ENCODE measurements at regions not wholly inside any gene's neighbourhood (a gene's known extent, or its start where the extent isn't known, plus 50 kb on each side); places are given as distances from the start of the nearest gene placed in this dataset.

GRCh38 chr2:183219888-183220287 lies 95.6 kb downstream of the NUP35 start:
- in situ Hi-C loops (cut with MboI) = no loop called here
- POLR2A ChIA-PET = interaction anchor here (0.6 kb wide), 1 partner anchor 1147 kb away, joined by 3 read pairs; no protein-coding TSS in a partner anchor

More at GRCh38 chr2:183219888-183220287, 95.6 kb downstream of the NUP35 start:
- no peak for DNase-seq (ENCODE audit: extremely low read depth in 1 of 4, low spot score in 3 of 4)
- H3K27ac ChIP-seq (ENCODE audit: extremely low read depth, low read depth, low read length) = no peak overlapping the region
- WGBS (ENCODE audit: insufficient coverage, low coverage, missing lambda C conversion rate) = 77% methylated on average over 3 of the region's 3 CpGs
- CTCF ChIA-PET (ENCODE audit: low intra/inter-chr PET ratio) = no interaction called here
- H3K27me3 ChIP-seq (ENCODE audit: control insufficient read depth in 2 of 2, insufficient read depth in 2 of 2, low read length in 2 of 2) = no peaks in the 10 kb centered on the region
- intact Hi-C loops (cut with micrococcal nuclease) = no loop called here
- H3K36me3 ChIP-seq (ENCODE audit: control insufficient read depth, insufficient read depth, low read length) = no peaks in the 10 kb centered on the region
- no peak overlapping the region for H2AFZ ChIP-seq (ENCODE audit: low read depth, low read length)
- no peak overlapping the region for H3K9ac ChIP-seq (ENCODE audit: insufficient read depth in 1 of 2, low read depth in 2 of 2, low read length in 2 of 2)
- TF ChIP-seq ZNF696 (CRISPR knock-in tag; conservative IDR thresholded peaks at IDR 0.05) (no peak), ILF3 (IDR thresholded peaks at IDR 0.05; ENCODE audit: borderline replicate concordance) (no peak), PYGO2 (tag; IDR thresholded peaks at IDR 0.05) (no peak), SAP30 (IDR thresholded peaks at IDR 0.05; ENCODE audit: borderline replicate concordance, insufficient read depth, low read depth, low read length, poor library complexity, severe bottlenecking) (no peak), TSC22D4 (tag; IDR thresholded peaks at IDR 0.05) (no peak), ELF2 (CRISPR knock-in tag; IDR thresholded peaks at IDR 0.05) (no peak)
- TF ChIP-seq, protein P1, sequence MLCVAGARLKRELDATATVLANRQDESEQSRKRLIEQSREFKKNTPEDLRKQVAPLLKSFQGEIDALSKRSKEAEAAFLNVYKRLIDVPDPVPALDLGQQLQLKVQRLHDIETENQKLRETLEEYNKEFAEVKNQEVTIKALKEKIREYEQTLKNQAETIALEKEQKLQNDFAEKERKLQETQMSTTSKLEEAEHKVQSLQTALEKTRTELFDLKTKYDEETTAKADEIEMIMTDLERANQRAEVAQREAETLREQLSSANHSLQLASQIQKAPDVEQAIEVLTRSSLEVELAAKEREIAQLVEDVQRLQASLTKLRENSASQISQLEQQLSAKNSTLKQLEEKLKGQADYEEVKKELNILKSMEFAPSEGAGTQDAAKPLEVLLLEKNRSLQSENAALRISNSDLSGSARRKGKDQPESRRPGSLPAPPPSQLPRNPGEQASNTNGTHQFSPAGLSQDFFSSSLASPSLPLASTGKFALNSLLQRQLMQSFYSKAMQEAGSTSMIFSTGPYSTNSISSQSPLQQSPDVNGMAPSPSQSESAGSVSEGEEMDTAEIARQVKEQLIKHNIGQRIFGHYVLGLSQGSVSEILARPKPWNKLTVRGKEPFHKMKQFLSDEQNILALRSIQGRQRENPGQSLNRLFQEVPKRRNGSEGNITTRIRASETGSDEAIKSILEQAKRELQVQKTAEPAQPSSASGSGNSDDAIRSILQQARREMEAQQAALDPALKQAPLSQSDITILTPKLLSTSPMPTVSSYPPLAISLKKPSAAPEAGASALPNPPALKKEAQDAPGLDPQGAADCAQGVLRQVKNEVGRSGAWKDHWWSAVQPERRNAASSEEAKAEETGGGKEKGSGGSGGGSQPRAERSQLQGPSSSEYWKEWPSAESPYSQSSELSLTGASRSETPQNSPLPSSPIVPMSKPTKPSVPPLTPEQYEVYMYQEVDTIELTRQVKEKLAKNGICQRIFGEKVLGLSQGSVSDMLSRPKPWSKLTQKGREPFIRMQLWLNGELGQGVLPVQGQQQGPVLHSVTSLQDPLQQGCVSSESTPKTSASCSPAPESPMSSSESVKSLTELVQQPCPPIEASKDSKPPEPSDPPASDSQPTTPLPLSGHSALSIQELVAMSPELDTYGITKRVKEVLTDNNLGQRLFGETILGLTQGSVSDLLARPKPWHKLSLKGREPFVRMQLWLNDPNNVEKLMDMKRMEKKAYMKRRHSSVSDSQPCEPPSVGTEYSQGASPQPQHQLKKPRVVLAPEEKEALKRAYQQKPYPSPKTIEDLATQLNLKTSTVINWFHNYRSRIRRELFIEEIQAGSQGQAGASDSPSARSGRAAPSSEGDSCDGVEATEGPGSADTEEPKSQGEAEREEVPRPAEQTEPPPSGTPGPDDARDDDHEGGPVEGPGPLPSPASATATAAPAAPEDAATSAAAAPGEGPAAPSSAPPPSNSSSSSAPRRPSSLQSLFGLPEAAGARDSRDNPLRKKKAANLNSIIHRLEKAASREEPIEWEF (CRISPR knock-in tag; IDR thresholded peaks at IDR 0.05) = no peak
- no peak overlapping the region for H3K4me3 ChIP-seq
- H3K4me2 ChIP-seq (ENCODE audit: insufficient read depth, low read length) = no peak overlapping the region
- ATAC-seq = no peak
- no peak for FAIRE-seq
- H3K9me1 ChIP-seq (ENCODE audit: control insufficient read depth, insufficient read depth, low read length) = no peaks in the 10 kb centered on the region
- no peaks in the 10 kb centered on the region for H4K20me1 ChIP-seq (replicated peaks; ENCODE audit: control insufficient read depth, insufficient read depth, low read length)
- no peaks in the 10 kb centered on the region for H3K79me2 ChIP-seq (ENCODE audit: control insufficient read depth, insufficient read depth, low read length)
- BruUV-seq (replicated peaks) = no TSS peak
- peaks cover 0 to 8% of the 10 kb centered on the region in 2 experiments; a peak in 3 of 5 replicates for H3K4me1 ChIP-seq (replicated peaks in 1 of 2; ENCODE audit: control insufficient read depth in 2 of 2, insufficient read depth in 2 of 2, low read length in 2 of 2)
- H3K9me3 ChIP-seq (replicated peaks; ENCODE audit: control insufficient read depth, insufficient read depth, low read depth, low read length) = no peaks in the 10 kb centered on the region
